T-cell (primary cell): ENCODE measurements at regions not wholly inside any gene's neighbourhood (a gene's known extent, or its start where the extent isn't known, plus 50 kb on each side); places are given as distances from the start of the nearest gene placed in this dataset.
A peak's percentile ranks its signal among the peaks of the same experiment; 100 is the strongest.

Experiments used
- ATAC-seq, 4 experiments: fragments of 200-7000 bp in 3 of 4; fragments of 150-1000 bp in 1 of 4; cut with Tn5 transposase; replicated peaks in 1 of 4; 1 replicate in 3 of 4; 2 replicates in 1 of 4; pipeline ENCODE4 v1.10.0; 2021; ENCODE audit warnings: moderate library complexity in 3 of 4, mild to moderate bottlenecking in 2 of 4, moderate number of reproducible peaks in 1 of 4
- CTCF ChIA-PET, 2 donors: fragments of 300-600 bp; sonication (Branson Sonifier 250); formaldehyde crosslinking; loops; one replicate each; lab custom pipeline; 2022; ENCODE audit warnings: antibody characterized with exemption in 2 of 2; lab: Charles Lee
- POLR2A ChIA-PET, 2 donors: fragments of 300-600 bp; sonication (Branson Sonifier 250); formaldehyde crosslinking; loops; one replicate each; lab custom pipeline; 2022; ENCODE audit warnings: antibody characterized with exemption in 2 of 2; lab: Charles Lee
- DNase-seq, 35 experiments: peaks; one replicate each; pipeline versions ENCODE4 v3.0.0 to v3.0.0-alpha.2; 2013 to 2023
- H3K27ac ChIP-seq: one replicate; pipeline ENCODE4 v1.5.1; 2013; ENCODE audit warnings: low read length
- H3K27me3 ChIP-seq, 2 experiments: replicated peaks in 1 of 2; 1 replicate in 1 of 2; 2 replicates in 1 of 2; pipeline versions ENCODE4 v1.6.1 to v1.7.0; 2013; ENCODE audit warnings: low read length in 1 of 2, mixed read lengths in 1 of 2; ENCODE audit not compliant: control insufficient read depth in 2 of 2, insufficient read depth in 2 of 2; ENCODE audit errors: extremely low read depth in 1 of 2
- H3K36me3 ChIP-seq, 2 donors: 1 replicate in 1 of 2; 2 replicates in 1 of 2; pipeline versions ENCODE4 v1.6.1 to v1.7.0; 2013; ENCODE audit warnings: low read length in 1 of 2; ENCODE audit not compliant: control insufficient read depth in 2 of 2, insufficient read depth in 1 of 2; ENCODE audit errors: extremely low read depth in 1 of 2
- H3K4me1 ChIP-seq, 2 experiments: 1 replicate in 1 of 2; 2 replicates in 1 of 2; pipeline versions ENCODE4 v1.6.1 to v1.7.0; 2013; ENCODE audit warnings: low read length in 2 of 2, mixed read lengths in 1 of 2; ENCODE audit not compliant: insufficient read depth in 2 of 2, control insufficient read depth in 1 of 2; ENCODE audit errors: extremely low read depth in 1 of 2
- H3K4me3 ChIP-seq, 2 donors: 1 replicate in 1 of 2; 2 replicates in 1 of 2; pipeline versions ENCODE4 v1.5.1 to v1.7.0; 2013; ENCODE audit warnings: mild to moderate bottlenecking in 2 of 2, low read length in 1 of 2, moderate library complexity in 1 of 2; ENCODE audit not compliant: control insufficient read depth in 1 of 2; ENCODE audit errors: extremely low read depth in 1 of 2
- H3K9me3 ChIP-seq: 2 replicates; pipeline ENCODE4 v1.7.0; 2013
- H3K27ac Mint-ChIP-seq, 2 donors: one replicate each; pipeline ENCODE4 v1.8.0; 2020 to 2021; ENCODE audit warnings: mild to moderate bottlenecking in 2 of 2, mixed read lengths in 2 of 2
- H3K27me3 Mint-ChIP-seq, 2 donors: one replicate each; pipeline ENCODE4 v1.8.0; 2021 to 2022; ENCODE audit warnings: mixed read lengths in 2 of 2
- H3K36me3 Mint-ChIP-seq: one replicate; pipeline ENCODE4 v1.8.0; 2021; ENCODE audit warnings: mixed read lengths
- H3K4me1 Mint-ChIP-seq, 3 donors: one replicate each; pipeline ENCODE4 v1.8.0; 2020 to 2022; ENCODE audit warnings: mixed read lengths in 3 of 3, mild to moderate bottlenecking in 1 of 3
- H3K4me3 Mint-ChIP-seq, 3 donors: one replicate each; pipeline ENCODE4 v1.8.0; 2020 to 2022; ENCODE audit warnings: mild to moderate bottlenecking in 3 of 3, mixed read lengths in 3 of 3, moderate library complexity in 3 of 3
- H3K9me3 Mint-ChIP-seq, 3 donors: one replicate each; pipeline ENCODE4 v1.8.0; 2020 to 2022; ENCODE audit warnings: mixed read lengths in 3 of 3
- WGBS: methylation state at CpG from one replicate; pipeline ENCODE4 v1.1.5; 2013; ENCODE audit warnings: missing lambda C conversion rate; ENCODE audit not compliant: insufficient coverage; 5-methylcytosine and 5-hydroxymethylcytosine counted together

DNA sequence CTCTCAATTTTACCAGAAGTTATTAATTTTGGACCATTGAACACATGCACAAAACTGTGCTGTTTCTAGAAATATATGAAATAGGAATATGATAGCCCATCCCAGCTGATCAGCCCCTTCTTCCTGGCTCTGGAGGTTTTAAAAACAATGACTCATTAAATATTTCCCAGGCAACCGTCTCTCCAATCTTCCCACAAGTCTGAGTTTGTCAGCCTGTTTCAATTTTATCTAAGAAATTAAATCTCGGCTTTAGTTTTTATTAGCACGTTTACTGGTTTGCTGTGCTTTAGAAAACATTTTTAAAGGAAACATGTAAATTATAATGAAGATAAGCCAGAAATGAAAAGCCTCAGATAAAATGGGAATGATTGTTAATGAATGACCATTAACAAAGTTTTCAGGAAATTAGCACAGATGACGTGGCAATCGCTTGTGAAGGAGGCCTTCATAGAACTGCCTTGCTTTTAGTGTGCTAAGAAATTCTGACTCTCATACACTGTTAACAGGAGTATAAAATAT lies 89.3 kb upstream of the RAP1B start:
- H3K4me1 ChIP-seq: no peaks in the 10 kb centered on the region
- CTCF ChIA-PET: no interaction called here
- H3K4me3 ChIP-seq: no peak overlapping the region
- H3K27me3 ChIP-seq: no peaks in the 10 kb centered on the region
- H3K4me3 Mint-ChIP-seq: no peak overlapping the region
- no peaks in the 10 kb centered on the region for H3K9me3 Mint-ChIP-seq
- H3K27me3 Mint-ChIP-seq: no peaks in the 10 kb centered on the region
- H3K4me1 Mint-ChIP-seq: peaks cover 0 to 5% (median 0%) of the 10 kb centered on the region in 3 donors
- H3K36me3 Mint-ChIP-seq: no peaks in the 10 kb centered on the region
- no peaks in the 10 kb centered on the region for H3K9me3 ChIP-seq
- no peak overlapping the region for H3K27ac Mint-ChIP-seq
- WGBS: no CpG with 5 or more reads among the region's 5 CpGs
- H3K27ac ChIP-seq: no peak overlapping the region
- no peaks in the 10 kb centered on the region for H3K36me3 ChIP-seq
- DNase-seq (no peak), ATAC-seq (no peak)
- POLR2A ChIA-PET: interaction anchor here in 1 of 2 donors (0.6 kb wide), 1 partner anchor 15 kb away, joined by 5 read pairs; no protein-coding TSS in a partner anchor

DNA sequence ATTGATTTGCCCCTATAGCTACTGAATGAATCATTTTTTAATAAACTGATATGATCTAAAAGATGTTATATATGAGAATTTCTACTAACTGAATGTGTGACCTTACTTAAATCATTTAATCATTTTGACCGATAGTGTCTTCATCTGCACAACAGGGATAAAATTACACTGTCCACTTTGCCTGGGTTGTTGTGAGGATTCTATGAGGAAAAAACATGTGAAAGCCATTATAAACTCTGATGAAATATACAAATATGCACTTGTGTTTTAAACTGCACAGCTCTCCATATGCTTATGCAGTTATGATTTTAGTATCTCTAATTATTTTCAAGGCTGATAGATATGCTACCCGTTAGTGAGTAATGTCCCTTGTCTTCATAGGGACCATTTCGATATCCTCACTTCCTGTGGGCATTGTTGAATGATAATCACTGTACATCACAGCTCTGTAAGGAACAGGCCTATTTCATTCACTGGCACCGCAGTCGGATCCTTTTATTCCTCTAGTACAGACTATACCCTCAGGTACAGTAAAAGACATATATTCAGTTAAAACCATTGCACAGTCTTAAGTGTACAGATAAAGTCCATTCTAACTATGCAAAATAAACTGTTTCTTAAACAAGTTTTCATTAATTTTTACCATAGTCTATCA lies 88.7 kb upstream of the RAP1B start:
- WGBS: 100% methylated on average over 2 of the region's 5 CpGs
- CTCF ChIA-PET: no interaction called here
- POLR2A ChIA-PET: interaction anchor here in 1 of 2 donors (0.6 to 1.0 kb wide), 2 partner anchors 10 to 14 kb away, joined by 5 read pairs; no protein-coding TSS in a partner anchor

DNA sequence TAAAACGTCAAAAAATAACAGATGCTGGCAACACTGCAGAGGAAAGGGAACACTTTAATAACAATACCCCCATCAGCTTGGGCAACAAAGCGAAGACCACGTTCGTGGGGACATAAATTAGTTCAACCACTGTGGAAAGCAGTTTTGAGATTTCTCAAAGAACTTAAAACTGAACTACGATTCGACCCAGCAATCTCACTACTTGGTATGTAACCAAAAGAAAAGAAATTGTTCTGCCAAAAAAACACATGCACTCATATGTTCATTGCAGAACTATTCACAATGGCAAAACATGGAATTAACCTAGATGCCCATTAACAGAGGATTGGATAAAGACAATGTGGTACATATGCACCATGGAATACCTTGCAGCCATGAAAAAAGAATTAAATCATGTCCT lies 81.2 kb upstream of the RAP1B start:
- Histone ChIP-seq H3K27me3 (no peaks in the 10 kb centered on the region), H3K36me3 (no peaks in the 10 kb centered on the region), H3K4me3 (no peak overlapping the region), H3K4me1 (peaks cover 3% of the 10 kb centered on the region in 2 experiments), H3K9me3 (no peaks in the 10 kb centered on the region), H3K27ac (no peak overlapping the region)
- CTCF ChIA-PET: interaction anchor here in 1 of 2 donors (0.6 kb wide), 1 partner anchor 93 kb away, joined by 3 read pairs; no protein-coding TSS in a partner anchor
- Mint-ChIP-seq H3K4me3 (no peak overlapping the region), H3K27me3 (no peaks in the 10 kb centered on the region), H3K27ac (no peak overlapping the region), H3K36me3 (no peaks in the 10 kb centered on the region), H3K4me1 (peaks cover 7 to 22% (median 12%) of the 10 kb centered on the region in 3 donors), H3K9me3 (peaks cover 0 to 5% (median 5%) of the 10 kb centered on the region in 3 donors)
- POLR2A ChIA-PET: no interaction called here
- ATAC-seq (no peak), DNase-seq (no peak)
- no CpG with 5 or more reads among the region's 6 CpGs for WGBS

More for the DNA sequence above, 88.7 kb upstream of the RAP1B start:
- H3K4me3 Mint-ChIP-seq: no peak overlapping the region
- no peak overlapping the region for H3K27ac ChIP-seq
- H3K36me3 ChIP-seq: no peaks in the 10 kb centered on the region
- no peak overlapping the region for H3K4me3 ChIP-seq
- ATAC-seq: no peak
- H3K9me3 Mint-ChIP-seq: no peaks in the 10 kb centered on the region
- no peak overlapping the region for H3K27ac Mint-ChIP-seq
- no peaks in the 10 kb centered on the region for H3K27me3 ChIP-seq
- no peaks in the 10 kb centered on the region for H3K9me3 ChIP-seq
- no peaks in the 10 kb centered on the region for H3K27me3 Mint-ChIP-seq
- no peak for DNase-seq
- no peaks in the 10 kb centered on the region for H3K4me1 ChIP-seq
- H3K4me1 Mint-ChIP-seq: peaks cover 0 to 1% (median 0%) of the 10 kb centered on the region in 3 donors
- H3K36me3 Mint-ChIP-seq: no peaks in the 10 kb centered on the region

DNA sequence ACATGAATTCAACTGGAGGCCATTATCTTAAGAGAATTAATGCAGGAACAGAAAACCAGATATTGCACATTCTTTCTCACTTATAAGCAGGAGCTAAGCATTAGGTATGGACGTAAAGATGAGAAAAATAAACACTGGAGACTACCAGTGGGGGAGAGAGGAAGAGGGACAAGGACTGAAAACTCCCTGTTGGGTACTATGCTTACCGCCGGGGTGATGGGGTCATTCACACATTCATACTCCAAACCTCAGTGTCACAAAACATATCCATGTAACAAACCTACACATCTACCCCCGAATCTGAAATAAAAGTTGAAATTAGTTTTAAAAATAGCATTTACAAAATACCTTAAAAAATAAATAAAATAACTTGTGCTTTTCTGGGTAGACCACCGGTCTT lies 80.8 kb upstream of the RAP1B start:
- Mint-ChIP-seq H3K27ac (no peak overlapping the region), H3K4me1 (peaks cover 7 to 22% (median 12%) of the 10 kb centered on the region in 3 donors), H3K4me3 (no peak overlapping the region), H3K9me3 (peaks cover 0 to 5% (median 5%) of the 10 kb centered on the region in 3 donors), H3K27me3 (no peaks in the 10 kb centered on the region), H3K36me3 (no peaks in the 10 kb centered on the region)
- DNase-seq (no peak), ATAC-seq (no peak)
- POLR2A ChIA-PET: no interaction called here
- Histone ChIP-seq H3K9me3 (no peaks in the 10 kb centered on the region), H3K27ac (no peak overlapping the region), H3K4me3 (no peak overlapping the region), H3K27me3 (no peaks in the 10 kb centered on the region), H3K36me3 (no peaks in the 10 kb centered on the region), H3K4me1 (peaks cover 3% of the 10 kb centered on the region in 2 experiments)
- CTCF ChIA-PET: interaction anchor here in 1 of 2 donors (0.8 kb wide), 1 partner anchor 75 kb away, joined by 3 read pairs; no protein-coding TSS in a partner anchor
- WGBS: no CpG with 5 or more reads among the region's 5 CpGs

DNA sequence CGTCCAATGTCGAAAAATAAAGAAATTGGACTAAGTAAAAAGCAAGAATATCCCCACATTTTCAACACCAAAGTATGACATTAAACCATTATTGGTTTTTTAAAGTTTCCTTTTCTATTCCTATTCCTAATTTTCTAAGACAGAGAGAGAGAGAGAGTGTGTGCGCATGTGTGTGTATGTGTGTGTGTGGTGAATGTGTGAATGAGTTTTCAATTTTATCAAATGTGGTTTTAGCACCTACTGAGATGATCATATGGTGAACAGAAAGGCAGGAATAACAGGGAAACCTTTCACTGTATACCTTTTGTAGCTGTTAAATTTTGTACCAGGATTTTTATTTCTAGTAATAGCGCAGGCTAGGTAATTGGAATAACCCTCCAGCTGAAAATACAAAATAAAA lies 80.4 kb upstream of the RAP1B start:
- peaks cover 0 to 5% (median 5%) of the 10 kb centered on the region in 3 donors for H3K9me3 Mint-ChIP-seq
- CTCF ChIA-PET: interaction anchor here in 1 of 2 donors (0.8 kb wide), 1 partner anchor 76 kb away, joined by 3 read pairs; no protein-coding TSS in a partner anchor
- no CpG with 5 or more reads among the region's 4 CpGs for WGBS

DNA sequence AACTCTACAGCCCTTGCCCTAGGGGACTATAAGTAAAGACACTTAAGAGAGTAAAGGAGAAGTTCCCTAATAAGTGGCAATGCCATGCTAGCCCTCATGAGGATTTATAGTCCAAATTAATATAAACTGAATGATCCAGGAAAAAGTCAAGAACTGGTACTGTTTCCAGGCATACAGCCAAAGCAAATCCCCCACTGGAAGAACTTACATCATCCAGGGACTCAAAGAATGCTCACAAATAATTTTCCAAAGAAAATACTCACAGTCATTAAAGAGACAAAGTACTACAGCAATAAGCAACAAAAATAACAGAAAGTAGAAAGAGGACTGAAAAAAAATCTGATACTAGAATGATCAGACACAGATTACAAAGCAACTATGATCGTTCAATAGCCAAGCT lies 79.7 kb upstream of the RAP1B start:
- ATAC-seq (no peak), DNase-seq (no peak)
- Histone ChIP-seq H3K4me1 (peaks cover 3 to 9% of the 10 kb centered on the region in 2 experiments), H3K27ac (no peak overlapping the region), H3K36me3 (no peaks in the 10 kb centered on the region), H3K9me3 (no peaks in the 10 kb centered on the region), H3K4me3 (no peak overlapping the region), H3K27me3 (no peaks in the 10 kb centered on the region)
- Mint-ChIP-seq H3K27me3 (no peaks in the 10 kb centered on the region), H3K4me3 (no peak overlapping the region), H3K27ac (no peak overlapping the region), H3K4me1 (peaks cover 7 to 24% (median 13%) of the 10 kb centered on the region in 3 donors), H3K36me3 (no peaks in the 10 kb centered on the region), H3K9me3 (peaks cover 0 to 5% (median 5%) of the 10 kb centered on the region in 3 donors)
- CTCF ChIA-PET: no interaction called here
- no CpG with 5 or more reads among the region's 1 CpG for whole genome bisulfite sequencing
- POLR2A ChIA-PET: no interaction called here

More for the DNA sequence above, 80.4 kb upstream of the RAP1B start:
- ATAC-seq (no peak), DNase-seq (peak in 1 of 35 experiments; percentile 17)
- Histone ChIP-seq H3K4me1 (peaks cover 3% of the 10 kb centered on the region in 2 experiments), H3K27ac (no peak overlapping the region), H3K9me3 (no peaks in the 10 kb centered on the region), H3K36me3 (no peaks in the 10 kb centered on the region), H3K4me3 (no peak overlapping the region), H3K27me3 (no peaks in the 10 kb centered on the region)
- H3K27ac Mint-ChIP-seq: no peak overlapping the region
- peaks cover 7 to 22% (median 12%) of the 10 kb centered on the region in 3 donors for H3K4me1 Mint-ChIP-seq
- H3K27me3 Mint-ChIP-seq: no peaks in the 10 kb centered on the region
- POLR2A ChIA-PET: no interaction called here
- no peaks in the 10 kb centered on the region for H3K36me3 Mint-ChIP-seq
- H3K4me3 Mint-ChIP-seq: no peak overlapping the region
